ENCODE measurements at regions not wholly inside any gene's neighbourhood (a gene's known extent, or its start where the extent isn't known, plus 50 kb on each side); places are given as distances from the start of the nearest gene placed in this dataset.

DNA sequence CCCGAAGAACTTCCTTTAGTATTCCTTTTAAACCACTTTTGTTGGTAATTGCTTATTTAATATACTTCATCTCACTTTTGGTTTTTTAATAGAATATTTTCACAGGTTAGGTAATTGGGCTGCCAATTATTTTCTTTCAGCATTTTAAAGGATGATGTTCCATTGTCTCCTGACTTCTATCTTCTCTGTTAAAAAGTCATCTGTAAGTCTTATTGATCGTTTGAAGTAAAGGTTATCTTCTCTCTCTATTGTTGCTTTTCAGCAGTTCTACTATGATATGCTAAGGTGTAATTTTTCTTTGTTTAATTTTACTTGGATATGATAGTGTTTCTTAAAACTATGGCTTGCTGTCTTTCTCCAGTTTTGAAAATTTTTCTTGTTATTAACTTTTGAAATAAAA lies 307.5 kb downstream of the MAP2K4 start:
- intact Hi-C loops (cut with micrococcal nuclease; ENCODE audit: unreplicated experiment) = no loop called here
- Histone ChIP-seq H3K9ac (ENCODE audit: control insufficient read depth, insufficient read depth, low read length) (no peak overlapping the region), H3K4me2 (ENCODE audit: control insufficient read depth, insufficient read depth) (no peak overlapping the region), H3K27me3 (replicated peaks in 1 of 2; ENCODE audit: control insufficient read depth in 2 of 2, insufficient read depth in 2 of 2, low read length in 1 of 2) (no peaks in the 10 kb centered on the region), H3K79me2 (ENCODE audit: control insufficient read depth, insufficient read depth, low read length) (no peaks in the 10 kb centered on the region), H3K36me3 (ENCODE audit: control insufficient read depth in 2 of 2, insufficient read depth in 2 of 2, low read length in 1 of 2) (no peaks in the 10 kb centered on the region), H3K27ac (ENCODE audit: control insufficient read depth, insufficient read depth) (no peak overlapping the region), H2AFZ (ENCODE audit: control insufficient read depth, low read depth, low read length) (no peak overlapping the region), H3K9me3 (replicated peaks; ENCODE audit: control insufficient read depth, insufficient read depth, low read length) (no peaks in the 10 kb centered on the region; the same call in 2 of the 3 replicates), H3K4me3 (no peak overlapping the region), H3K4me1 (ENCODE audit: control insufficient read depth, insufficient read depth, low read length) (no peaks in the 10 kb centered on the region), H4K20me1 (ENCODE audit: control insufficient read depth, insufficient read depth) (no peaks in the 10 kb centered on the region)
- no TSS peak for BruUV-seq (replicated peaks)
- no peak for ATAC-seq
- RAD21 ChIA-PET (ENCODE audit: unreplicated experiment) = no interaction called here
- peak; percentile 86 for TF ChIP-seq CBX5 (IDR thresholded peaks at IDR 0.05; ENCODE audit: low read depth)
- no peak for TF ChIP-seq RFX5 (IDR thresholded peaks at IDR 0.05; ENCODE audit: low read depth, low read length)
- no peak for TF ChIP-seq MYC (IDR thresholded peaks at IDR 0.05; ENCODE audit: insufficient read depth, insufficient read length, insufficient replicate concordance, low read length, severe bottlenecking)
- DNase-seq (ENCODE audit: low read depth, low spot score) = no peak
- POLR2A ChIA-PET = no interaction called here
- CTCF ChIA-PET = no interaction called here
- FAIRE-seq = peak; percentile 7
- WGBS (ENCODE audit: insufficient coverage, insufficient replicate concordance, low lambda C conversion rate, missing lambda C conversion rate) = 0% methylated on average over 2 of the region's 2 CpGs
- in situ Hi-C loops (cut with MboI) = no loop called here
- SMC1A ChIA-PET (ENCODE audit: uncharacterized antibody, unreplicated experiment) = no interaction called here

DNA sequence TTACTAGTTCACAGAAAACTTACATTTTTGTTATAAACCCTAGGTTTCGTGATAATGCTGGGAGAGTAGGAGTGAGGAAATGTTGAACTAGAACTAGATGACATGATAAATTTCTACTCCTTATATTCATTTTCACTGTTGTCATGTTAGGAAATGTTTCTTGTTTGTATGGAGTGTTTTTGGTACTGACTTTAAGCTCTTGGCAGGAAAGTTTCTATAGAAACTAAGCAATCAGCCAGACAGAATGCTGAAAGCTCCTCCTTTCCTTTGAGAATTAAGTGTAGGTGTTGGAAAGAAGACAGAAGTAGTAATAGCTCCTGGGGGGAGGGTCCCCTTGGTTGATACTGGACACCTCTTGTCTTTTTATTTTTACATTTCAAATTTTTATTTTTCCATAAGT lies 309.8 kb downstream of the MAP2K4 start:
- RAD21 ChIA-PET (ENCODE audit: unreplicated experiment) = no interaction called here
- CTCF ChIA-PET = interaction anchor here (0.9 kb wide), 1 partner anchor 12 kb away, joined by 5 read pairs; no protein-coding TSS in a partner anchor
- TF ChIP-seq SMC3 (IDR thresholded peaks at IDR 0.05; ENCODE audit: borderline replicate concordance, low read length) (no peak), KDM1A (IDR thresholded peaks at IDR 0.05; ENCODE audit: borderline replicate concordance) (no peak), ZNF274 (IDR thresholded peaks at IDR 0.05; ENCODE audit: insufficient read depth, insufficient read length) (no peak), CREM (IDR thresholded peaks at IDR 0.05; ENCODE audit: low read depth) (no peak), MTA3 (IDR thresholded peaks at IDR 0.05; ENCODE audit: borderline replicate concordance, low read length) (no peak), TARDBP (IDR thresholded peaks at IDR 0.05; ENCODE audit: borderline replicate concordance) (no peak), POU2F2 (IDR thresholded peaks at IDR 0.05; ENCODE audit: borderline replicate concordance, low read depth, low read length) (no peak), MYB (IDR thresholded peaks at IDR 0.05; ENCODE audit: borderline replicate concordance, low read depth, low read length) (no peak), ZNF384 (IDR thresholded peaks at IDR 0.05; ENCODE audit: borderline replicate concordance, low read depth, low read length) (no peak), EZH2 (IDR thresholded peaks at IDR 0.05; ENCODE audit: borderline replicate concordance, control insufficient read depth, low read depth, low read length) (no peak), DPF2 (IDR thresholded peaks at IDR 0.05) (no peak), IKZF2 (IDR thresholded peaks at IDR 0.05) (no peak)
- TF ChIP-seq, protein P1, sequence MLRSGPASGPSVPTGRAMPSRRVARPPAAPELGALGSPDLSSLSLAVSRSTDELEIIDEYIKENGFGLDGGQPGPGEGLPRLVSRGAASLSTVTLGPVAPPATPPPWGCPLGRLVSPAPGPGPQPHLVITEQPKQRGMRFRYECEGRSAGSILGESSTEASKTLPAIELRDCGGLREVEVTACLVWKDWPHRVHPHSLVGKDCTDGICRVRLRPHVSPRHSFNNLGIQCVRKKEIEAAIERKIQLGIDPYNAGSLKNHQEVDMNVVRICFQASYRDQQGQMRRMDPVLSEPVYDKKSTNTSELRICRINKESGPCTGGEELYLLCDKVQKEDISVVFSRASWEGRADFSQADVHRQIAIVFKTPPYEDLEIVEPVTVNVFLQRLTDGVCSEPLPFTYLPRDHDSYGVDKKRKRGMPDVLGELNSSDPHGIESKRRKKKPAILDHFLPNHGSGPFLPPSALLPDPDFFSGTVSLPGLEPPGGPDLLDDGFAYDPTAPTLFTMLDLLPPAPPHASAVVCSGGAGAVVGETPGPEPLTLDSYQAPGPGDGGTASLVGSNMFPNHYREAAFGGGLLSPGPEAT (IDR thresholded peaks at IDR 0.05; ENCODE audit: low read depth) = no peak

More for the DNA sequence above, 309.8 kb downstream of the MAP2K4 start:
- H3K27me3 ChIP-seq (replicated peaks in 1 of 2; ENCODE audit: control insufficient read depth in 2 of 2, insufficient read depth in 2 of 2, low read length in 1 of 2) = no peaks in the 10 kb centered on the region
- no peak overlapping the region for H3K27ac ChIP-seq (ENCODE audit: control insufficient read depth, insufficient read depth)
- ATAC-seq = no peak
- in situ Hi-C loops (cut with MboI) (no loop called here), intact Hi-C loops (cut with micrococcal nuclease; ENCODE audit: unreplicated experiment) (no loop called here)
- SMC1A ChIA-PET (ENCODE audit: uncharacterized antibody, unreplicated experiment) = no interaction called here
- no peaks in the 10 kb centered on the region for H4K20me1 ChIP-seq (ENCODE audit: control insufficient read depth, insufficient read depth)
- POLR2A ChIA-PET = no interaction called here
- H3K4me3 ChIP-seq = no peak overlapping the region
- H3K4me1 ChIP-seq (ENCODE audit: control insufficient read depth, insufficient read depth, low read length) = no peaks in the 10 kb centered on the region
- H3K4me2 ChIP-seq (ENCODE audit: control insufficient read depth, insufficient read depth) = no peak overlapping the region
- no peak for DNase-seq (ENCODE audit: low read depth, low spot score)
- no peaks in the 10 kb centered on the region; the same call in 2 of the 3 replicates for H3K9me3 ChIP-seq (replicated peaks; ENCODE audit: control insufficient read depth, insufficient read depth, low read length)
- no TSS peak for BruUV-seq (replicated peaks)
- no peaks in the 10 kb centered on the region for H3K36me3 ChIP-seq (ENCODE audit: control insufficient read depth in 2 of 2, insufficient read depth in 2 of 2, low read length in 1 of 2)
- no peaks in the 10 kb centered on the region for H3K79me2 ChIP-seq (ENCODE audit: control insufficient read depth, insufficient read depth, low read length)
- H2AFZ ChIP-seq (ENCODE audit: control insufficient read depth, low read depth, low read length) = no peak overlapping the region
- WGBS (ENCODE audit: insufficient coverage, insufficient replicate concordance, low lambda C conversion rate, missing lambda C conversion rate) = 0% methylated on average over 1 of the region's 1 CpG
- no peak for FAIRE-seq
- H3K9ac ChIP-seq (ENCODE audit: control insufficient read depth, insufficient read depth, low read length) = no peak overlapping the region

Data from GM12878 (cell line).